ENCODE measurements at regions not wholly inside any gene's neighbourhood (a gene's known extent, or its start where the extent isn't known, plus 50 kb on each side); places are given as distances from the start of the nearest gene placed in this dataset.

DNA sequence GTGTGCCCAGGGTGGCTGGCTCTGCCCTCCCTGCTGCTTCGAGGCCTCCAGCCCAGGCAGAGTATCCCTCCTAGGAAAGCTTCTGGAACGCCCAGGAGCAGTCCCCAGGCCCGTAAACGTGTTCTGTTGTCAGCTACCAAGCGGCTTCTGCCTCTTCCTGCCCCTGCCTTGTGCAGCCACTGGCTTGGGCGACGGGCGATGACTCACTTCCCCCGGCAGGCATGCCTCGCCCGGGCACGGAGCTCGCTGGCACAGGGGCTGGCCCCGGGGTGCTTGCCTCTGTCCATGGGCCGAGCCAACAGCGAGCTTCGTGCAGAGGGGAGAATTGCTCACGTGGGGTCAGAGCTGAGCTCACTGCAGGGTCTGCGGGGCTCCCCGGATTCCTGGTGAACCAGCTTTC lies 86.7 kb upstream of the THBS2 start:
- no peak for TF ChIP-seq SPI1 (IDR thresholded peaks at IDR 0.05; ENCODE audit: borderline replicate concordance, low read depth)
- TF ChIP-seq POLR2AphosphoS5 (IDR thresholded peaks at IDR 0.05; ENCODE audit: low read depth): no peak
- no peak for TF ChIP-seq GABPA (IDR thresholded peaks at IDR 0.05; ENCODE audit: low read depth)
- TF ChIP-seq, protein P1, sequence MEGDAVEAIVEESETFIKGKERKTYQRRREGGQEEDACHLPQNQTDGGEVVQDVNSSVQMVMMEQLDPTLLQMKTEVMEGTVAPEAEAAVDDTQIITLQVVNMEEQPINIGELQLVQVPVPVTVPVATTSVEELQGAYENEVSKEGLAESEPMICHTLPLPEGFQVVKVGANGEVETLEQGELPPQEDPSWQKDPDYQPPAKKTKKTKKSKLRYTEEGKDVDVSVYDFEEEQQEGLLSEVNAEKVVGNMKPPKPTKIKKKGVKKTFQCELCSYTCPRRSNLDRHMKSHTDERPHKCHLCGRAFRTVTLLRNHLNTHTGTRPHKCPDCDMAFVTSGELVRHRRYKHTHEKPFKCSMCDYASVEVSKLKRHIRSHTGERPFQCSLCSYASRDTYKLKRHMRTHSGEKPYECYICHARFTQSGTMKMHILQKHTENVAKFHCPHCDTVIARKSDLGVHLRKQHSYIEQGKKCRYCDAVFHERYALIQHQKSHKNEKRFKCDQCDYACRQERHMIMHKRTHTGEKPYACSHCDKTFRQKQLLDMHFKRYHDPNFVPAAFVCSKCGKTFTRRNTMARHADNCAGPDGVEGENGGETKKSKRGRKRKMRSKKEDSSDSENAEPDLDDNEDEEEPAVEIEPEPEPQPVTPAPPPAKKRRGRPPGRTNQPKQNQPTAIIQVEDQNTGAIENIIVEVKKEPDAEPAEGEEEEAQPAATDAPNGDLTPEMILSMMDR (IDR thresholded peaks at IDR 0.05; ENCODE audit: insufficient read depth, low read length): no peak
- TF ChIP-seq, protein P2, sequence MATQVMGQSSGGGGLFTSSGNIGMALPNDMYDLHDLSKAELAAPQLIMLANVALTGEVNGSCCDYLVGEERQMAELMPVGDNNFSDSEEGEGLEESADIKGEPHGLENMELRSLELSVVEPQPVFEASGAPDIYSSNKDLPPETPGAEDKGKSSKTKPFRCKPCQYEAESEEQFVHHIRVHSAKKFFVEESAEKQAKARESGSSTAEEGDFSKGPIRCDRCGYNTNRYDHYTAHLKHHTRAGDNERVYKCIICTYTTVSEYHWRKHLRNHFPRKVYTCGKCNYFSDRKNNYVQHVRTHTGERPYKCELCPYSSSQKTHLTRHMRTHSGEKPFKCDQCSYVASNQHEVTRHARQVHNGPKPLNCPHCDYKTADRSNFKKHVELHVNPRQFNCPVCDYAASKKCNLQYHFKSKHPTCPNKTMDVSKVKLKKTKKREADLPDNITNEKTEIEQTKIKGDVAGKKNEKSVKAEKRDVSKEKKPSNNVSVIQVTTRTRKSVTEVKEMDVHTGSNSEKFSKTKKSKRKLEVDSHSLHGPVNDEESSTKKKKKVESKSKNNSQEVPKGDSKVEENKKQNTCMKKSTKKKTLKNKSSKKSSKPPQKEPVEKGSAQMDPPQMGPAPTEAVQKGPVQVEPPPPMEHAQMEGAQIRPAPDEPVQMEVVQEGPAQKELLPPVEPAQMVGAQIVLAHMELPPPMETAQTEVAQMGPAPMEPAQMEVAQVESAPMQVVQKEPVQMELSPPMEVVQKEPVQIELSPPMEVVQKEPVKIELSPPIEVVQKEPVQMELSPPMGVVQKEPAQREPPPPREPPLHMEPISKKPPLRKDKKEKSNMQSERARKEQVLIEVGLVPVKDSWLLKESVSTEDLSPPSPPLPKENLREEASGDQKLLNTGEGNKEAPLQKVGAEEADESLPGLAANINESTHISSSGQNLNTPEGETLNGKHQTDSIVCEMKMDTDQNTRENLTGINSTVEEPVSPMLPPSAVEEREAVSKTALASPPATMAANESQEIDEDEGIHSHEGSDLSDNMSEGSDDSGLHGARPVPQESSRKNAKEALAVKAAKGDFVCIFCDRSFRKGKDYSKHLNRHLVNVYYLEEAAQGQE (IDR thresholded peaks at IDR 0.05; ENCODE audit: insufficient replicate concordance, low read depth): no peak
- Histone ChIP-seq H3K27ac (replicated peaks) (no peak overlapping the region), H3K4me3 (replicated peaks; ENCODE audit: insufficient read depth, low read length) (no peak overlapping the region), H3K27me3 (ENCODE audit: insufficient read depth, poor library complexity, severe bottlenecking) (peaks cover 5% of the 10 kb centered on the region)
- no peak for DNase-seq (ENCODE audit: low read depth in 1 of 2, low spot score in 1 of 2)

DNA sequence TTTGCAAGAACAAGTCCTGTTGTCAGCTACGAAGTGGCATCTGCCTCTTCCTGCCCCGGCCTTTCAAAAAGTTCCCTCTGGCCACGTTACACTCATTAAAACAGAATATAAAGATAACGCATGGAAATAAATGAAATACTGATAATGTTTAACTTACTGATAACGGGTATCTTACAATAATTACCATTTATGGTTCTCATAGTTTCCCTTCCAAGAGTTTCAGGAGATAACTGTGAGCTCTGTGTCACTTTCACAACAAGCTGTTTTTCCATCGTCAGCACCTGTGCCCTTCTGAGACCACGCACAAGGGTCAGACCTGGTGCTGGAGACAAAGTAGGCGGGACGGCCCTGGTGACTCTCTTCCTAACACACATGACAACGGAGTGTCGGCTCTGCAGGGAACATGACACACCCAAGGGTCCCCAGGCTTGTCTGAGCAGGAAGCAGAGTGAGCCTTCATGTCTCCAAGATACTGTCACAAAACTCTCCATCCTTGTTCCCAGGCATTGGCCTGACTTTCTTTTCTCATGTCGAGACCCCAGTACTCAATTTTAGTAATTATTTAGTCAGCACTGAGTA lies 86.2 kb upstream of the THBS2 start:
- H3K4me3 ChIP-seq (replicated peaks; ENCODE audit: insufficient read depth, low read length): no peak overlapping the region
- peaks cover 7% of the 10 kb centered on the region for H3K27me3 ChIP-seq (ENCODE audit: insufficient read depth, poor library complexity, severe bottlenecking)
- no peak for DNase-seq (ENCODE audit: low read depth in 1 of 2, low spot score in 1 of 2)
- TF ChIP-seq SPI1 (IDR thresholded peaks at IDR 0.05; ENCODE audit: borderline replicate concordance, low read depth) (no peak), POLR2AphosphoS5 (IDR thresholded peaks at IDR 0.05; ENCODE audit: low read depth) (no peak), GABPA (IDR thresholded peaks at IDR 0.05; ENCODE audit: low read depth) (no peak)
- TF ChIP-seq, protein P1 (IDR thresholded peaks at IDR 0.05; ENCODE audit: insufficient read depth, low read length): no peak
- TF ChIP-seq, protein P2 (IDR thresholded peaks at IDR 0.05; ENCODE audit: insufficient replicate concordance, low read depth): no peak
- H3K27ac ChIP-seq (replicated peaks): no peak overlapping the region

DNA sequence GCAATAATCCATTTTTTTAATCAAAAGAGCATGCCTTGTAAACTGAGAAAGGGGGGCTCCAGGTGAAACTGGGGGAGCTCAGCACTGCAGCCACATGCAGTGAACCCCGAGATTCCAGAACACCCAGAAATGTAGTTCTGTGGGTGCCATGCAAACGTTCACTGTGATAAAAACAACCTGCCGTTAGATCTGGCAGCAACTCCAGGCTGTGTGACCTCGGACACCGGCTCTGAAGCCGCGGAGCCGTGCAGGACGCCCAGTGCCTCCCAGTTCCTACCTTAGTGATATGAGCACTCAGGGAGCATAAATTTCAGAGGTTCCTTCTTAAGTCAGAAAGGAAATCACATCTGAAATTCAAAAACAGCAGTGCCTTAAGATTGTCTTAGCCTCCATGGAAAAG lies 85.4 kb upstream of the THBS2 start:
- Histone ChIP-seq H3K4me3 (replicated peaks; ENCODE audit: insufficient read depth, low read length) (no peak overlapping the region), H3K27me3 (ENCODE audit: insufficient read depth, poor library complexity, severe bottlenecking) (peaks cover 7% of the 10 kb centered on the region), H3K27ac (replicated peaks) (no peak overlapping the region)
- DNase-seq (ENCODE audit: low read depth in 1 of 2, low spot score in 1 of 2): no peak
- TF ChIP-seq POLR2AphosphoS5 (IDR thresholded peaks at IDR 0.05; ENCODE audit: low read depth) (no peak), SPI1 (IDR thresholded peaks at IDR 0.05; ENCODE audit: borderline replicate concordance, low read depth) (no peak), GABPA (IDR thresholded peaks at IDR 0.05; ENCODE audit: low read depth) (no peak)
- TF ChIP-seq, protein P2 (IDR thresholded peaks at IDR 0.05; ENCODE audit: insufficient replicate concordance, low read depth): no peak
- TF ChIP-seq, protein P1 (IDR thresholded peaks at IDR 0.05; ENCODE audit: insufficient read depth, low read length): no peak
